ENCODE measurements at regions not wholly inside any gene's neighbourhood (a gene's known extent, or its start where the extent isn't known, plus 50 kb on each side); places are given as distances from the start of the nearest gene placed in this dataset.
"Not testable (repeated sequence)": the region's sequence is repeated elsewhere in the genome, so short reads cannot be mapped to it uniquely, and the experiment has no call there.

GRCh38 chr7:1344981-1345701, 112.5 kb downstream of the UNCX start:
- DNase-seq: no peak

DNA sequence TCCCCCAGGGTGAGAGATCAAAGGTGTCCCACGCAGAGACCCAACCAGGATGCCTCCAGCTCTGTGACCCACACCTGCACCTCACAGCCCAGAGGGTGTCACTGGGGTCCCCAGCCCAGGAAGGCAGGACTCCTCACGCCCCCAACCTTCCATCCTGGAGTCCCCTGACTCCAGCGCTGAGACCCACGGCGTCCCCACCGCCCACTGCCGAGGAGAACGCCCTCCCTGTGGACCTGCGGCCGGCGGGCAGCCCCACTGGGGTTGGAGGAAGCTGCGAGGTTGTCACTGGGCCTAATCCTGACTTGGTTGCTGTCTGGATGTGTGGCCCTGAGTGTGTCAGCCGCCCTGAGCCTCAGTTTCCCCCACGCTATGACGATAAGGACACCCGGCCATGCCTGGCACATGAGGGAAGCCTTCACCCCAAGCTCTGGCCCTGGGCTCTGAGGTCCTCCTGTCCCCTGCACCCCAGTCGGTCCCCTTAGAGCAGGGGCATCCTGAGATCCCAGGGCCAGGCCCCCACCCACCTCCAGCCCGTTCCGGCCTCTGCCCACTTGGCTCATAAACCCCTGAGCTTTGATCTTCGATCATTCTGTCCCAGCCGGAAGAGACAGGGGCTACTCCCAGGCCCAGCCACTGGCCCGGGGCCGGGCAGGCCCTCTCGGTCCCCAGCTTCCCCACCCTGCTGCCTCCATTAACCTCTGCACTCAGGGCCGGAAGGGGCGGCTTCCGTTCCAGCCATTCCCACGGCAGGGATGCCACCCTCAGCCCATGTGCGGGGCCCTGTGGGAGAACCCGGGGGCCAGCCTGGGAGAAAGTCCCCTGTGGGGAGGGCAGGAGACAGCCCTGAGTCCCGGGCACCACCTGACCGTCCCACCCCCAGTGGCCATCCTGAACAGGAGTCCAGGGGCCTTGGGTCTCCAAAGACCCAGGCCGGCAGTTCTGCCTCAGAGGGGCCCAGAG, 113.2 kb downstream of the MICALL2 start:
- no peak for DNase-seq

DNA sequence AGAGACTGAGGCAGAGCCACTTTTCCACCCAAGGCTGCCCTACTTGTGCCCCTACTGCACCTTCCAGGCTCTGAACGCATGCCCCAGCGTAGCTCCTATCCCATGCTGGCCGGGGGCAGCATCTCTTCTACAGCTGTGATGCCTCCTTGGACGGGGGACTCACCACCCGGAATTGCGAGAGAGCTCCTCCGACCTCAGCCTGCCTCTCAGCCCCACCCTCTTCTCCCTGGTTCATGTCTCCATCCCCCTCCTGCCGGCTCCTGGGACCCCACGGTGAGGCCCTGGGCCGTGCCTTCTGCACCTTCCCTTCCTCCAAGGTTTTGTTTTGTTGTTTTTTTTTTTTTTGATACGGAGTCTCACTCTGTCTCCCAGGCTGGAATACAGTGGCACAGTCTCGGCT, 112.4 kb downstream of the MICALL2 start:
- no peak for DNase-seq

- no peak for DNase-seq
Observed at GRCh38 chr7:1348096-1348822, 111.0 kb downstream of the MICALL2 start.

DNA sequence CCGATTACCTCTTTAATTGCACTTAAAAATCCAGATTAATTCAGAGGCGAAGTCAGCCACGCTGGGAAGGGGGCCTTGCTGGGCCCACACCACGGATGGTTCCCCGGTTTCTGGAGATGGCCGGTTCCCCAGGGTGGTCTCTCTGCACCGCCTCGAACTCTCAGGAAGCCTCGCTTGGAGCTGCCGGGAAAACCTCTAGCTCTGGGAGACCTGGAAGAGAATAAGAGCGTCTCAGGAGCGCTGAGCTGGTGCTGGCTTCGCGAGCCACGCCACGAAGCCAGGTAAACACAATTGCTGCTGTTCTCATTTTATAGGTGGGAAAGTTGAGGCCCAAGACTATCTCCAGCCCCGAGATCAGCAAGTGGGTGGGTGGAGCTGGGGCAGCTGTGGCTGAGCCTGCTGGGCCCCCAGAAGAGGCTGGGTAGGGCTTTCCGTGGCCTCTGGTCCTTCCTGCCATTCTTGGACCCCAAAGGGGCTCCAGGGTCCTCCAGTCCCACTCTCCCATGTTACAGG, 110.4 kb downstream of the MICALL2 start:
- no peak for DNase-seq

- no peak for DNase-seq
Observed at GRCh38 chr7:1349351-1349761, 109.9 kb downstream of the MICALL2 start.

- no peak for DNase-seq
Observed at GRCh38 chr7:1351881-1352625, 107.2 kb downstream of the MICALL2 start.

- no peak for DNase-seq
Observed at GRCh38 chr7:1352656-1353271, 106.5 kb downstream of the MICALL2 start.

DNA sequence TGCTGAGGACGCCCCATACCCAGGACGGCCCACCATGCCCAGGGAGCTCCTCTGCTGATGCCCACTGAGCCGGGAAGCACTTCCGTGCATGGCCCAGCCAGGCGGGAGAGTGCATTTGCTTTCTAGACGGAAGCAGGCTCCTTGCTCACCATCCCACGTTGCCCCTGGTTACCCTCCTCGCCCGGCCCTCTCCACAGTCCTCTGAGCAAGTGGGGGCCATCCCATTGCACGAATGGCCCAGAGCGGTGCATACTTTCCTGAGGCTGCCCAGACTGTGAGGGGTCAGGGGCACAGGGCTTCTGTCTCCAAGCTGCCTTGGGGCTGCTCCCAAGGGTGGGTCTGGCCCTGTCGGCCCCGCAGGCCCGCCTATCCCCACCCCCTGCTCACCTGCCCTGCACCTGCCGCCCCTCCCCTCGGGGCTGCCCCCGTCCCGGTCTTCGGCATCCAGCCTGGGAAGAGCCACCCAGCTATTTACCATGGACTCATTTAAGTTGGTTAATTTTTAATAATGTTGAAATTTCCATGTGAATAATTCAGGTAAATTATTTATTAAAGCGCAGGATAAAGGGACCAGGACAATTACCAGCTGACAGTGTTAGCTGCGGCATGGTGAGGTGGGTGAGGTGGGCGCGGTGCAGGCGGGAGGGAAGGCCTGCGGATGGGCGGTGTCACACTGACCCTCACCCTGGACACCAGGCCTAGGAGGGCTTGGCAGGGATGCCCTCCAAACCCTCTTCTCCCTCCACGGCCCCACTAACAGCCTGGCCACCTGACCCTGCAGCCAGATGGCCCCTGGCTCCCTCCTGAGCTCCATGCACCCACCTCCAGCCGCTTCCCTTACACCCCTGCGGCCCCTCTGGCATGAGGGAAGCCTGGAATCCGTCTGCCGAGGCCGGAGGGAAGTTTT, 104.4 kb downstream of the MICALL2 start:
- no peak for DNase-seq

DNA sequence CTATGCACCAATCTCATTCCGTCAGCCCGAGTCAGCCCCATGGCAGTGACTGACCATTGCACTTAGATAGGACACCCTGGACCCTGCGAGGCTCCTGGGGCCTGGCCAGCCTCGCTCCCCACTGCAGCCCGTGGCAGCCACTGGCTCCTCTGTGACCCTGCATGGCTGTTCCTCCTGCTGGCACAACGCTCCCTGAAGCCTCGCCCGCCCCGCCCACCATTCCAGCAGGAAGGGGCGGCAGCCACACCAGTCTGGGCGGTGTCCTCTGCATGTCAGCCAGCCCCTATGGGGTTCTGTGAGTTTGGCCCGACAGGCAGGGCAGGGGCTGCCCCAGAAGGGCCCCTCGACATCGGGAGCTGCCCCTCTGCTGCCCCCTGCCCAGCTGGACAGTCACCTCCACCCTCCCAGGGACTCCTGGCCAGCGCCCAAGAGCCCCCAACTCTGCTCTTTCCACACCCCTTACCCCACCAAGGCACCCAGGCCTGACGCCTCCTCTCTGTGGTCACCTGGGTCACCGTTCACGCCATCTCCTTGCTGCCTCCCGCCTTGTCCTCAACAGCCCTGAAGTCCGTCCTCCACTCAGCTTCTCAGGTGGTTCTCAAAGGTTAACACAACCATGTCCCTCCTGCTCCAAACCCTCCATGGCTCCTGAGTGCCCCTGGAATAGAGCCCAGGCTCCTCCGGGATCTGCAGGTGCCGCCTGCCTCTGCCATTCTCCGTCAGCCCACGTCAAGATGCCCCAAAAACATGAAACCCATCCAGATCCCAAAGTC, 103.5 kb downstream of the MICALL2 start:
- no peak for DNase-seq

- not testable (repeated sequence) for DNase-seq
Observed at GRCh38 chr7:1356853-1357252, 102.4 kb downstream of the MICALL2 start.

- not testable (repeated sequence) for DNase-seq
Observed at GRCh38 chr7:1357260-1357600, 102.0 kb downstream of the MICALL2 start.

DNA sequence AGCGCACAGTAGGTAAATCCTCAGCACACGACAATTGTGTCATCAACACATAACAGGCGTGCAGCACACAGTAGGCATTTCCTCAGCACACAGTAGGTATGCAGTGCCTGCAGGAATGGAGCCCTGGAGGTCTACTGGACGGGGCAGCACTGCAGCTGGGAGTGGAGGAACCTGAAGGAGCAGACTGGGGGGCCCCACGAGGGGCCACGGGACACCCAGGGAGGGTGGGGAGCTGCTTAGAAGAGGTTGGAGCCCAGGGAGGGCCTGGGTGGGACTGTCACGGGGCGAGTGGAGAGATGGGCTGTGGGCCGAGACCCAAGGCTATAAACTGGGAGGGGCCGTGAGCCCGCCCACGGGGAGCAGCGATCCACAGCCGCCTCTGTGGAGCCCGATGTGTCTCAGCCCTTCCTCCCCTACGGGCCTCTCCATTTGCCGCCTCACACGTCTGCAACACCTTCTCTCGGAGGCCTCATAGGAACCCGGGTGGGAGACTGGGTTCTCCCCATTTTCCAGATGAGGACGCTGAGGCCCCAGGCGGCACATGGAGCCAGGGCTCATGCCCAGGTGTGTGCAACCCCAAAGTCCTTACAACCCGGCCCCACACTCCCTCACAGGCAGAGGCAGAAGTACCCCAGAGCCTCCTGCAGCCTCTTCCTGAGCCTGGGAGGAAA, 101.5 kb downstream of the MICALL2 start:
- DNase-seq: no peak

- no peak for DNase-seq
Observed at GRCh38 chr7:1358376-1359050, 100.8 kb downstream of the MICALL2 start.

DNA sequence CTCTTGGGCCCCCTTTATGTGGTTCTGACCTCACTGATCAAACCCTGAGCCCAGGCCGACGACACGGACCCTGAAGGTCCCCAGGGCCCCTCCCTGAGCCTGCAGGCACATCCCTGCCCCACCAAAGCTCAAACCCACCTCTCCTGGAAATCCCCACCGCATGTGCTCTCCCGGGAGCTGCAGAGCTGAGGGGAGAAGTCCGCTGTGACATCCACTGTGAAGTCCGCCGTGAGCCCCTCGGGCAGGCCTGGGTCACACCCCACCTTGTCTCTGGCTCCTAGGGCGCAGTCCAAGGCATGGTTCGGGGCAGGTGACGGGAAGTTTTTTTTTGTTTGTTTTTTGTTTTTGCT, 100.2 kb downstream of the MICALL2 start:
- DNase-seq: no peak

DNA sequence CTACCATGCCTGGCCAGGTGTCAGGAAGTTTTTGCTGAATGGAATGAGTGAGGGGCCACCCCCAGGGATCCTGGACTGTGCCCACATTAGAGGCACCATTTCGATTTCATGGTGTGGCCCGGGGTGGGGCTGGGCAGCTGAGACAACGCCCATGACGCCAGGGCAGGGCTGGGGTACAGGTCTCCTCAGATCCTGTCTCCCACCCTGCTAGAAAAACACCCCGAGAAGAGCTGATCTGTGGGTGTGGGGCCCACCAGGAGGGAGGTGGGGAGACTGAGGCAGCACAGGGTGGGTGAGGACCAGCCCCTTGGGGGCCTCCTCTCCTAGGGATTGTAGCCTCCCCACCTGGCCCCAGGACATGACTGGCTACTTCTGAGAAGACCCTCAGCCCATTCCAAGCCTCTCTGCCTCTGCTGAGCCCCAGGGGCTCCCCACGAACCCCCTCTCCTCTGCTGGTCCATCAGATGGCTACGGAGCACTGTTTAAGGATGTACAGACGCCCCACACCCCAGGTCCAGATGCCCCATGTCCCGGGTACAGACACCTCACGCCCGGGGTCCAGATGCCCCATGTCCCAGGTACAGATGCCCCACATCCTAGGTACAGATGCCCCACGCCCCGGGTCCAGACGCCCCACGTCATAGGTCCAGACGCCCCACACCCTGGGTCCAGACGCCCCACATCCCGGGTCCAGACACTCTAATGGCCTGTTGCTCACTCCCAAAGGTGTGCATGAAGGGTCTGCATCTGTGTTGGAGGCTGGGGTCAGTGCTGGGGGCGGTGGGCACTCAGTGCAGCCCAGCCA, 99.4 kb downstream of the MICALL2 start:
- no peak for DNase-seq

DNA sequence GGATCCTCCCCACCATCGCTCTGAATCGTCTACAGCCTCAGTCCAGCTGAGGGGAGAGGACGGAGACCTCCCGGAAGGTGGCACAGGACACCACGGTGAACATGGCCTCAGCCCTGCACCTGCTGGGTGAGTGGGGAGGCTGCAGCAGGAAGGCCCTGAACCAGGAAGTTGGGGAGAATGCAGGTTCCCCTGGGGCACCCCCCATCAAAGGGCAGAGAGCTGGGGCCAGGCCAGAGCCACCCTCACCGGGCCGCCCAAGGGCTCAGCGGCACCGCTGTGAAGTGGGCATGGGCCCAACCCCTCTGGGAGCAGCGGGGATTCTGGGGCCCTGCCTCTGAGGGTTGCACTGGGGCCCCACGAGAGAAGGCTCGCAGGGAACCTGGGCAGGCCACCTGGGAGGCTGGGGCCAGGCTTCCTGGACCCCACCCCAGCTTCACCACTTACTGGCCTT, 98.7 kb downstream of the MICALL2 start:
- no peak for DNase-seq
